ENCODE measurements at regions not wholly inside any gene's neighbourhood (a gene's known extent, or its start where the extent isn't known, plus 50 kb on each side); places are given as distances from the start of the nearest gene placed in this dataset.
"Not testable (repeated sequence)": the region's sequence is repeated elsewhere in the genome, so short reads cannot be mapped to it uniquely, and the experiment has no call there.

- Histone ChIP-seq H3K9ac (ENCODE audit: insufficient read length) (no peak overlapping the region), H3K36me3 (ENCODE audit: insufficient read depth, low read length) (no peaks in the 10 kb centered on the region), H3K9me3 (ENCODE audit: low read depth, low read length) (no peaks in the 10 kb centered on the region), H3K4me3 (no peak overlapping the region), H3K27ac (no peak overlapping the region)
- no peak for DNase-seq (ENCODE audit: low read depth, low spot score)
- TF ChIP-seq POLR2AphosphoS5 (IDR thresholded peaks at IDR 0.05; ENCODE audit: borderline replicate concordance, low read depth, low read length), result no peak
- no peak for TF ChIP-seq EZH2 (IDR thresholded peaks at IDR 0.05)
- no peak for TF ChIP-seq FOXP2 (optimal IDR thresholded peaks at IDR 0.05; ENCODE audit: control extremely low read depth, extremely low read length, insufficient read depth)
These were observed 1133.8 kb upstream of the SEL1L start for GRCh38 chr14:82667501-82667900.

- Histone ChIP-seq H3K9ac (ENCODE audit: insufficient read length) (no peak overlapping the region), H3K9me3 (ENCODE audit: low read depth, low read length) (no peaks in the 10 kb centered on the region), H3K4me3 (no peak overlapping the region), H3K27ac (no peak overlapping the region), H3K36me3 (ENCODE audit: insufficient read depth, low read length) (no peaks in the 10 kb centered on the region)
- TF ChIP-seq EZH2 (IDR thresholded peaks at IDR 0.05), result no peak
- no peak for TF ChIP-seq POLR2AphosphoS5 (IDR thresholded peaks at IDR 0.05; ENCODE audit: borderline replicate concordance, low read depth, low read length)
- TF ChIP-seq FOXP2 (optimal IDR thresholded peaks at IDR 0.05; ENCODE audit: control extremely low read depth, extremely low read length, insufficient read depth), result no peak
- no peak for DNase-seq (ENCODE audit: low read depth, low spot score)
These were observed 1142.8 kb upstream of the SEL1L start for GRCh38 chr14:82676403-82676802.

- no peak for TF ChIP-seq EZH2 (IDR thresholded peaks at IDR 0.05)
- TF ChIP-seq POLR2AphosphoS5 (IDR thresholded peaks at IDR 0.05; ENCODE audit: borderline replicate concordance, low read depth, low read length), result no peak
- TF ChIP-seq FOXP2 (optimal IDR thresholded peaks at IDR 0.05; ENCODE audit: control extremely low read depth, extremely low read length, insufficient read depth), result no peak
- H3K9me3 ChIP-seq (ENCODE audit: low read depth, low read length), result no peaks in the 10 kb centered on the region
- no peak overlapping the region for H3K4me3 ChIP-seq
- H3K27ac ChIP-seq, result no peak overlapping the region
- H3K36me3 ChIP-seq (ENCODE audit: insufficient read depth, low read length), result no peaks in the 10 kb centered on the region
- no peak overlapping the region for H3K9ac ChIP-seq (ENCODE audit: insufficient read length)
- no peak for DNase-seq (ENCODE audit: low read depth, low spot score)
These were observed 1156.3 kb upstream of the SEL1L start for GRCh38 chr14:82689948-82690347.

GRCh38 chr14:82691191-82691590, 1157.5 kb upstream of the SEL1L start:
- not testable (repeated sequence) for H3K36me3 ChIP-seq (ENCODE audit: insufficient read depth, low read length); H3K4me3 ChIP-seq; H3K9ac ChIP-seq (ENCODE audit: insufficient read length); H3K27ac ChIP-seq; DNase-seq (ENCODE audit: low read depth, low spot score); H3K9me3 ChIP-seq (ENCODE audit: low read depth, low read length)

GRCh38 chr14:82694820-82695219, 1161.2 kb upstream of the SEL1L start:
- H3K9me3 ChIP-seq (ENCODE audit: low read depth, low read length), result no peaks in the 10 kb centered on the region
- DNase-seq (ENCODE audit: low read depth, low spot score), result no peak
- no peaks in the 10 kb centered on the region for H3K36me3 ChIP-seq (ENCODE audit: insufficient read depth, low read length)
- no peak overlapping the region for H3K4me3 ChIP-seq
- no peak overlapping the region for H3K27ac ChIP-seq
- no peak overlapping the region for H3K9ac ChIP-seq (ENCODE audit: insufficient read length)
- TF ChIP-seq FOXP2 (optimal IDR thresholded peaks at IDR 0.05; ENCODE audit: control extremely low read depth, extremely low read length, insufficient read depth) (no peak), EZH2 (IDR thresholded peaks at IDR 0.05) (no peak), POLR2AphosphoS5 (IDR thresholded peaks at IDR 0.05; ENCODE audit: borderline replicate concordance, low read depth, low read length) (no peak)

GRCh38 chr14:82704218-82704617, 1170.6 kb upstream of the SEL1L start:
- no peak overlapping the region for H3K4me3 ChIP-seq
- no peaks in the 10 kb centered on the region for H3K36me3 ChIP-seq (ENCODE audit: insufficient read depth, low read length)
- DNase-seq (ENCODE audit: low read depth, low spot score), result no peak
- no peak for TF ChIP-seq POLR2AphosphoS5 (IDR thresholded peaks at IDR 0.05; ENCODE audit: borderline replicate concordance, low read depth, low read length)
- no peak for TF ChIP-seq EZH2 (IDR thresholded peaks at IDR 0.05)
- TF ChIP-seq FOXP2 (optimal IDR thresholded peaks at IDR 0.05; ENCODE audit: control extremely low read depth, extremely low read length, insufficient read depth), result no peak
- no peak overlapping the region for H3K27ac ChIP-seq
- no peaks in the 10 kb centered on the region; the same call in 1 of the 2 replicates for H3K9me3 ChIP-seq (ENCODE audit: low read depth, low read length)
- no peak overlapping the region for H3K9ac ChIP-seq (ENCODE audit: insufficient read length)

GRCh38 chr14:82710267-82710841, 1176.7 kb upstream of the SEL1L start:
- TF ChIP-seq EZH2 (IDR thresholded peaks at IDR 0.05) (no peak), FOXP2 (optimal IDR thresholded peaks at IDR 0.05; ENCODE audit: control extremely low read depth, extremely low read length, insufficient read depth) (no peak), POLR2AphosphoS5 (IDR thresholded peaks at IDR 0.05; ENCODE audit: borderline replicate concordance, low read depth, low read length) (no peak)
- Histone ChIP-seq H3K9ac (ENCODE audit: insufficient read length) (no peak overlapping the region), H3K36me3 (ENCODE audit: insufficient read depth, low read length) (no peaks in the 10 kb centered on the region), H3K9me3 (ENCODE audit: low read depth, low read length) (no peaks in the 10 kb centered on the region; the same call in 1 of the 2 replicates), H3K4me3 (no peak overlapping the region), H3K27ac (no peak overlapping the region)
- DNase-seq (ENCODE audit: low read depth, low spot score), result peak; percentile 89

GRCh38 chr14:82719617-82720016, 1186.0 kb upstream of the SEL1L start:
- TF ChIP-seq EZH2 (IDR thresholded peaks at IDR 0.05) (no peak), POLR2AphosphoS5 (IDR thresholded peaks at IDR 0.05; ENCODE audit: borderline replicate concordance, low read depth, low read length) (no peak), FOXP2 (optimal IDR thresholded peaks at IDR 0.05; ENCODE audit: control extremely low read depth, extremely low read length, insufficient read depth) (no peak)
- H3K4me3 ChIP-seq, result no peak overlapping the region
- H3K9ac ChIP-seq (ENCODE audit: insufficient read length), result no peak overlapping the region
- no peaks in the 10 kb centered on the region for H3K9me3 ChIP-seq (ENCODE audit: low read depth, low read length)
- no peaks in the 10 kb centered on the region for H3K36me3 ChIP-seq (ENCODE audit: insufficient read depth, low read length)
- no peak for DNase-seq (ENCODE audit: low read depth, low spot score)
- H3K27ac ChIP-seq, result no peak overlapping the region

- Histone ChIP-seq H3K9ac (ENCODE audit: insufficient read length) (no peak overlapping the region), H3K36me3 (ENCODE audit: insufficient read depth, low read length) (no peaks in the 10 kb centered on the region), H3K4me3 (no peak overlapping the region), H3K27ac (no peak overlapping the region), H3K9me3 (ENCODE audit: low read depth, low read length) (no peaks in the 10 kb centered on the region)
- no peak for TF ChIP-seq FOXP2 (optimal IDR thresholded peaks at IDR 0.05; ENCODE audit: control extremely low read depth, extremely low read length, insufficient read depth)
- TF ChIP-seq POLR2AphosphoS5 (IDR thresholded peaks at IDR 0.05; ENCODE audit: borderline replicate concordance, low read depth, low read length), result no peak
- no peak for TF ChIP-seq EZH2 (IDR thresholded peaks at IDR 0.05)
- no peak for DNase-seq (ENCODE audit: low read depth, low spot score)
These were observed 1186.8 kb upstream of the SEL1L start for GRCh38 chr14:82720431-82720830.
